ENCODE measurements at regions not wholly inside any gene's neighbourhood (a gene's known extent, or its start where the extent isn't known, plus 50 kb on each side); places are given as distances from the start of the nearest gene placed in this dataset.

- no peaks in the 10 kb centered on the region for H3K4me1 ChIP-seq (ENCODE audit: control insufficient read depth in 1 of 2, insufficient read depth in 2 of 2, low read depth in 1 of 2, low read length in 1 of 2)
- no peaks in the 10 kb centered on the region for H3K79me2 ChIP-seq (ENCODE audit: insufficient read depth)
- TF ChIP-seq, protein P1, sequence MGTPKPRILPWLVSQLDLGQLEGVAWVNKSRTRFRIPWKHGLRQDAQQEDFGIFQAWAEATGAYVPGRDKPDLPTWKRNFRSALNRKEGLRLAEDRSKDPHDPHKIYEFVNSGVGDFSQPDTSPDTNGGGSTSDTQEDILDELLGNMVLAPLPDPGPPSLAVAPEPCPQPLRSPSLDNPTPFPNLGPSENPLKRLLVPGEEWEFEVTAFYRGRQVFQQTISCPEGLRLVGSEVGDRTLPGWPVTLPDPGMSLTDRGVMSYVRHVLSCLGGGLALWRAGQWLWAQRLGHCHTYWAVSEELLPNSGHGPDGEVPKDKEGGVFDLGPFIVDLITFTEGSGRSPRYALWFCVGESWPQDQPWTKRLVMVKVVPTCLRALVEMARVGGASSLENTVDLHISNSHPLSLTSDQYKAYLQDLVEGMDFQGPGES (IDR thresholded peaks at IDR 0.05; ENCODE audit: low read depth, low read length) = no peak
- no peak for TF ChIP-seq TEAD4 (IDR thresholded peaks at IDR 0.05; ENCODE audit: borderline replicate concordance, insufficient read depth)
- TF ChIP-seq NFIC (IDR thresholded peaks at IDR 0.05; ENCODE audit: borderline replicate concordance) = no peak
- TF ChIP-seq MAX (IDR thresholded peaks at IDR 0.05; ENCODE audit: low read depth) = no peak
- TF ChIP-seq GATA2 (CRISPR knock-in tag; IDR thresholded peaks at IDR 0.05) = no peak
- no peak for TF ChIP-seq RCOR1 (IDR thresholded peaks at IDR 0.05; ENCODE audit: low read length)
- no peak for TF ChIP-seq YY1 (IDR thresholded peaks at IDR 0.05; ENCODE audit: low read depth)
- TF ChIP-seq, protein P2, sequence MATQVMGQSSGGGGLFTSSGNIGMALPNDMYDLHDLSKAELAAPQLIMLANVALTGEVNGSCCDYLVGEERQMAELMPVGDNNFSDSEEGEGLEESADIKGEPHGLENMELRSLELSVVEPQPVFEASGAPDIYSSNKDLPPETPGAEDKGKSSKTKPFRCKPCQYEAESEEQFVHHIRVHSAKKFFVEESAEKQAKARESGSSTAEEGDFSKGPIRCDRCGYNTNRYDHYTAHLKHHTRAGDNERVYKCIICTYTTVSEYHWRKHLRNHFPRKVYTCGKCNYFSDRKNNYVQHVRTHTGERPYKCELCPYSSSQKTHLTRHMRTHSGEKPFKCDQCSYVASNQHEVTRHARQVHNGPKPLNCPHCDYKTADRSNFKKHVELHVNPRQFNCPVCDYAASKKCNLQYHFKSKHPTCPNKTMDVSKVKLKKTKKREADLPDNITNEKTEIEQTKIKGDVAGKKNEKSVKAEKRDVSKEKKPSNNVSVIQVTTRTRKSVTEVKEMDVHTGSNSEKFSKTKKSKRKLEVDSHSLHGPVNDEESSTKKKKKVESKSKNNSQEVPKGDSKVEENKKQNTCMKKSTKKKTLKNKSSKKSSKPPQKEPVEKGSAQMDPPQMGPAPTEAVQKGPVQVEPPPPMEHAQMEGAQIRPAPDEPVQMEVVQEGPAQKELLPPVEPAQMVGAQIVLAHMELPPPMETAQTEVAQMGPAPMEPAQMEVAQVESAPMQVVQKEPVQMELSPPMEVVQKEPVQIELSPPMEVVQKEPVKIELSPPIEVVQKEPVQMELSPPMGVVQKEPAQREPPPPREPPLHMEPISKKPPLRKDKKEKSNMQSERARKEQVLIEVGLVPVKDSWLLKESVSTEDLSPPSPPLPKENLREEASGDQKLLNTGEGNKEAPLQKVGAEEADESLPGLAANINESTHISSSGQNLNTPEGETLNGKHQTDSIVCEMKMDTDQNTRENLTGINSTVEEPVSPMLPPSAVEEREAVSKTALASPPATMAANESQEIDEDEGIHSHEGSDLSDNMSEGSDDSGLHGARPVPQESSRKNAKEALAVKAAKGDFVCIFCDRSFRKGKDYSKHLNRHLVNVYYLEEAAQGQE (IDR thresholded peaks at IDR 0.05; ENCODE audit: low read depth, low read length) = no peak
- TF ChIP-seq RFX5 (IDR thresholded peaks at IDR 0.05; ENCODE audit: low read length) = no peak
- TF ChIP-seq FOXM1 (IDR thresholded peaks at IDR 0.05; ENCODE audit: low read depth) = no peak
- TF ChIP-seq GABPA (IDR thresholded peaks at IDR 0.05; ENCODE audit: low read depth) = no peak
- TF ChIP-seq JUND (IDR thresholded peaks at IDR 0.05) = no peak
- TF ChIP-seq ELF1 (IDR thresholded peaks at IDR 0.05) = no peak
- H3K27ac ChIP-seq (ENCODE audit: low read depth in 2 of 2, low read length in 1 of 2) = no peak overlapping the region
- no peaks in the 10 kb centered on the region for H3K27me3 ChIP-seq (ENCODE audit: insufficient read depth)
- no peak overlapping the region for H3K9ac ChIP-seq
- no peaks in the 10 kb centered on the region for H4K20me1 ChIP-seq (ENCODE audit: insufficient read depth)
- H2AFZ ChIP-seq (ENCODE audit: low read depth) = no peak overlapping the region
- no peak for DNase-seq
- no peaks in the 10 kb centered on the region for H3K36me3 ChIP-seq (replicated peaks in 1 of 2; ENCODE audit: control insufficient read depth in 1 of 2, insufficient read depth in 2 of 2, low read length in 1 of 2)
- POLR2A ChIA-PET = no interaction called here
- H3K9me3 ChIP-seq = no peaks in the 10 kb centered on the region
- H3K4me3 ChIP-seq (ENCODE audit: low read depth in 2 of 2, low read length in 1 of 2) = no peak overlapping the region
- H3K9me2 ChIP-seq = no peaks in the 10 kb centered on the region
- no peaks in the 10 kb centered on the region for H3F3A ChIP-seq (replicated peaks; ENCODE audit: insufficient read depth)
- H3K4me2 ChIP-seq = no peak overlapping the region
- CTCF ChIA-PET = interaction anchor here (1.2 kb wide), 1 partner anchor 24 kb away, joined by 3 read pairs; no protein-coding TSS in a partner anchor
These were observed 387.0 kb upstream of the STXBP6 start for GRCh38 chr14:25436906-25437305.

- Histone ChIP-seq H3K4me1 (ENCODE audit: control insufficient read depth in 1 of 2, insufficient read depth in 2 of 2, low read depth in 1 of 2, low read length in 1 of 2) (no peaks in the 10 kb centered on the region), H3K9me2 (no peaks in the 10 kb centered on the region), H3K9me3 (no peaks in the 10 kb centered on the region), H3K27ac (ENCODE audit: low read depth in 2 of 2, low read length in 1 of 2) (no peak overlapping the region), H3K36me3 (replicated peaks in 1 of 2; ENCODE audit: control insufficient read depth in 1 of 2, insufficient read depth in 2 of 2, low read length in 1 of 2) (no peaks in the 10 kb centered on the region), H2AFZ (ENCODE audit: low read depth) (no peak overlapping the region), H3K4me2 (no peak overlapping the region), H3F3A (replicated peaks; ENCODE audit: insufficient read depth) (no peaks in the 10 kb centered on the region), H3K27me3 (ENCODE audit: insufficient read depth) (no peaks in the 10 kb centered on the region), H4K20me1 (ENCODE audit: insufficient read depth) (no peaks in the 10 kb centered on the region), H3K9ac (no peak overlapping the region), H3K79me2 (ENCODE audit: insufficient read depth) (no peaks in the 10 kb centered on the region), H3K4me3 (ENCODE audit: low read depth in 2 of 2, low read length in 1 of 2) (no peak overlapping the region)
- CTCF ChIA-PET = interaction anchor here (1.2 kb wide), 1 partner anchor 23 kb away, joined by 3 read pairs; no protein-coding TSS in a partner anchor
- no peak for DNase-seq
- POLR2A ChIA-PET = no interaction called here
- no peak for TF ChIP-seq RAD21 (IDR thresholded peaks at IDR 0.05; ENCODE audit: low read length)
- TF ChIP-seq RCOR1 (IDR thresholded peaks at IDR 0.05; ENCODE audit: low read length) = no peak
- TF ChIP-seq NFIC (IDR thresholded peaks at IDR 0.05; ENCODE audit: borderline replicate concordance) = no peak
- no peak for TF ChIP-seq TEAD4 (IDR thresholded peaks at IDR 0.05; ENCODE audit: borderline replicate concordance, insufficient read depth)
- TF ChIP-seq GABPA (IDR thresholded peaks at IDR 0.05; ENCODE audit: low read depth) = no peak
- WGBS (ENCODE audit: low lambda C conversion rate) = 1% methylated on average over 2 of the region's 2 CpGs
These were observed 386.4 kb upstream of the STXBP6 start for GRCh38 chr14:25436288-25436875.

All from SK-N-SH (cell line).